ENCODE measurements at regions not wholly inside any gene's neighbourhood (a gene's known extent, or its start where the extent isn't known, plus 50 kb on each side); places are given as distances from the start of the nearest gene placed in this dataset.

GRCh38 chr12:118512669-118513068 lies 136.3 kb downstream of the SUDS3 start:
- TF ChIP-seq CTCF (IDR thresholded peaks at IDR 0.05; ENCODE audit: poor library complexity, severe bottlenecking) (no peak), TAF1 (IDR thresholded peaks at IDR 0.05; ENCODE audit: low read depth) (no peak), RAD21 (conservative IDR thresholded peaks at IDR 0.05) (no peak), EZH2 (IDR thresholded peaks at IDR 0.05; ENCODE audit: borderline replicate concordance, insufficient read depth, low read length, poor library complexity, severe bottlenecking) (no peak)
